Suprapubic skin (tissue), 3 donors: ENCODE measurements at regions not wholly inside any gene's neighbourhood (a gene's known extent, or its start where the extent isn't known, plus 50 kb on each side); places are given as distances from the start of the nearest gene placed in this dataset.
"Not testable (repeated sequence)": the region's sequence is repeated elsewhere in the genome, so short reads cannot be mapped to it uniquely, and the experiment has no call there.

Experiments
- CTCF ChIP-seq, 2 donors: fragments of 200-600 bp in 1 of 2; fragments of 450-650 bp in 1 of 2; sonication (generic) in 1 of 2; IDR thresholded peaks; one replicate each; pipeline ENCODE4 v1.5.1; 2016 to 2019; ENCODE audit warnings: antibody characterized with exemption in 2 of 2, mild to moderate bottlenecking in 1 of 2, moderate library complexity in 1 of 2
- POLR2AphosphoS5 ChIP-seq, 3 donors: sonication (generic); formaldehyde crosslinking; IDR thresholded peaks; one replicate each; pipeline ENCODE4 v1.6.1; 2017; ENCODE audit warnings: antibody characterized with exemption in 3 of 3

- TF ChIP-seq POLR2AphosphoS5, CTCF (IDR thresholded peaks at IDR 0.05): not testable (repeated sequence)
These were observed 103.3 kb downstream of the FAM72B start for GRCh38 chr1:121080904-121081264.
